Neural cell (in vitro differentiated cells): ENCODE measurements at regions not wholly inside any gene's neighbourhood (a gene's known extent, or its start where the extent isn't known, plus 50 kb on each side); places are given as distances from the start of the nearest gene placed in this dataset.

Experiments used
- H2AFZ ChIP-seq: fragments of 200-600, 300-800 bp; sonication (generic), shearing (Covaris generic); 2 replicates; pipeline ENCODE4 v1.6.0; 2014; ENCODE audit warnings: low read depth, mild to moderate bottlenecking, antibody characterized with exemption, low read length, moderate library complexity
- H3F3A ChIP-seq: fragments of 200-600 bp; shearing (Covaris generic); 2 replicates; pipeline ENCODE4 v1.6.1; 2016; ENCODE audit warnings: mild to moderate bottlenecking, moderate library complexity, mixed read lengths, antibody characterized with exemption, low read length; ENCODE audit not compliant: insufficient read depth, poor library complexity, severe bottlenecking
- H3K27ac ChIP-seq: fragments of 200-600, 300-800 bp; sonication (generic), shearing (Covaris generic); 2 replicates; pipeline ENCODE4 v1.5.1; 2014; ENCODE audit warnings: mild to moderate bottlenecking, low read length, moderate library complexity
- H3K27me3 ChIP-seq: fragments of 300-800, 200-600 bp; sonication (generic), shearing (Covaris generic); 2 replicates; pipeline ENCODE4 v1.6.0; 2014; ENCODE audit warnings: mild to moderate bottlenecking, low read depth, low read length, moderate library complexity; ENCODE audit not compliant: insufficient read depth
- H3K36me3 ChIP-seq: fragments of 300-800, 200-600 bp; sonication (generic), shearing (Covaris generic); 2 replicates; pipeline ENCODE4 v1.5.1; 2014; ENCODE audit warnings: mild to moderate bottlenecking, antibody characterized with exemption, low read length, moderate library complexity; ENCODE audit not compliant: insufficient read depth
- H3K4me2 ChIP-seq: fragments of 300-800, 200-600 bp; sonication (generic), shearing (Covaris generic); 2 replicates; pipeline ENCODE4 v1.6.0; 2014; ENCODE audit warnings: mild to moderate bottlenecking, low read length
- H3K4me3 ChIP-seq: fragments of 300-800, 200-600 bp; sonication (generic), shearing (Covaris generic); 2 replicates; pipeline ENCODE4 v1.5.1; 2014; ENCODE audit warnings: mild to moderate bottlenecking, low read length, moderate library complexity
- H3K79me2 ChIP-seq: fragments of 200-600 bp; shearing (Covaris generic); replicated peaks from 2 replicates; pipeline ENCODE4 v1.6.0; 2014; ENCODE audit warnings: mild to moderate bottlenecking, low read length, moderate library complexity; ENCODE audit not compliant: insufficient read depth
- H3K9ac ChIP-seq: fragments of 300-800, 200-600 bp; sonication (generic), shearing (Covaris generic); 2 replicates; pipeline ENCODE4 v1.6.1; 2016; ENCODE audit warnings: mild to moderate bottlenecking, low read length, mixed read lengths
- H3K9me2 ChIP-seq: fragments of 200-600 bp; shearing (Covaris generic); 2 replicates; pipeline ENCODE4 v1.6.1; 2016; ENCODE audit warnings: mild to moderate bottlenecking, low read length, mixed read lengths; ENCODE audit not compliant: insufficient read depth
- H3K9me3 ChIP-seq: fragments of 200-600, 300-800 bp; sonication (generic), shearing (Covaris generic); 2 replicates; pipeline ENCODE4 v1.6.1; 2016; ENCODE audit warnings: mild to moderate bottlenecking, mixed run types, low read length, moderate library complexity, mixed read lengths
- H4K20me1 ChIP-seq: fragments of 200-600 bp; shearing (Covaris generic); 2 replicates; pipeline ENCODE4 v1.6.1; 2016; ENCODE audit warnings: mild to moderate bottlenecking, mixed run types; ENCODE audit not compliant: insufficient read depth
- CTCF ChIP-seq: fragments of 450-650 bp; IDR thresholded peaks from 2 replicates; pipeline ENCODE4 v1.5.1; 2014; ENCODE audit warnings: antibody characterized with exemption, mild to moderate bottlenecking, moderate library complexity; ENCODE audit not compliant: poor library complexity, severe bottlenecking
- EP300 ChIP-seq: fragments of 450-650 bp; conservative IDR thresholded peaks from 2 replicates; pipeline ENCODE4 v1.6.1; 2014; ENCODE audit warnings: antibody characterized with exemption, mild to moderate bottlenecking, moderate library complexity; ENCODE audit not compliant: poor library complexity, severe bottlenecking
- EZH2 ChIP-seq: fragments of 200-600, 300-800 bp; shearing (Covaris generic), sonication (generic); IDR thresholded peaks from 2 replicates; pipeline ENCODE4 v1.6.1; 2014; ENCODE audit warnings: antibody characterized with exemption, low read length, borderline replicate concordance, mild to moderate bottlenecking; ENCODE audit not compliant: insufficient read depth, poor library complexity, severe bottlenecking
- MXI1 ChIP-seq: fragments of 450-650 bp; conservative IDR thresholded peaks from 2 replicates; pipeline ENCODE4 v1.6.1; 2014; ENCODE audit warnings: antibody characterized with exemption, mild to moderate bottlenecking; ENCODE audit not compliant: poor library complexity, severe bottlenecking
- POLR2AphosphoS5 ChIP-seq: IDR thresholded peaks from 2 replicates; pipeline ENCODE4 v1.6.1; 2012
- RAD21 ChIP-seq: fragments of 450-650 bp; conservative IDR thresholded peaks from 2 replicates; pipeline ENCODE4 v1.6.1; 2014; ENCODE audit warnings: antibody characterized with exemption, mild to moderate bottlenecking, moderate library complexity
- REST ChIP-seq: IDR thresholded peaks from 2 replicates; pipeline ENCODE4 v1.6.1; 2012; ENCODE audit warnings: borderline replicate concordance
- SMC3 ChIP-seq: fragments of 450-650 bp; conservative IDR thresholded peaks from 2 replicates; pipeline ENCODE4 v1.6.1; 2014; ENCODE audit warnings: antibody characterized with exemption, mild to moderate bottlenecking, moderate library complexity; ENCODE audit not compliant: poor library complexity
- TAF1 ChIP-seq: IDR thresholded peaks from 2 replicates; pipeline ENCODE4 v1.6.1; 2012; ENCODE audit warnings: low read depth

- no peaks in the 10 kb centered on the region for H3K9me2 ChIP-seq
- H3K9ac ChIP-seq = no peak overlapping the region
- H3K4me2 ChIP-seq = no peak overlapping the region
- no peaks in the 10 kb centered on the region for H3K9me3 ChIP-seq
- TF ChIP-seq POLR2AphosphoS5 = no peak
- TF ChIP-seq MXI1 = no peak
- TF ChIP-seq SMC3 = no peak
- TF ChIP-seq REST = no peak
- TF ChIP-seq EZH2 = no peak
- TF ChIP-seq CTCF = no peak
- no peak for TF ChIP-seq EP300
- TF ChIP-seq RAD21 = no peak
- TF ChIP-seq TAF1 = no peak
- no peaks in the 10 kb centered on the region for H3K79me2 ChIP-seq
- no peak overlapping the region for H3K27ac ChIP-seq
- no peaks in the 10 kb centered on the region for H3K36me3 ChIP-seq
- H4K20me1 ChIP-seq = no peaks in the 10 kb centered on the region
- no peaks in the 10 kb centered on the region for H3F3A ChIP-seq
- H2AFZ ChIP-seq = no peak overlapping the region
- no peak overlapping the region for H3K4me3 ChIP-seq
- H3K27me3 ChIP-seq = no peaks in the 10 kb centered on the region
These were observed 273.1 kb downstream of the TSN start for GRCh38 chr2:122028371-122029100.

GRCh38 chr2:122029456-122029855, 274.0 kb downstream of the TSN start:
- H3K36me3 ChIP-seq = no peaks in the 10 kb centered on the region
- H3K9ac ChIP-seq = no peak overlapping the region
- H3K4me2 ChIP-seq = no peak overlapping the region
- no peaks in the 10 kb centered on the region for H3F3A ChIP-seq
- H3K4me3 ChIP-seq = no peak overlapping the region
- no peaks in the 10 kb centered on the region for H4K20me1 ChIP-seq
- no peaks in the 10 kb centered on the region for H3K79me2 ChIP-seq
- TF ChIP-seq SMC3 (no peak), MXI1 (no peak), EZH2 (no peak), RAD21 (no peak), REST (no peak), CTCF (no peak), EP300 (no peak), TAF1 (no peak), POLR2AphosphoS5 (no peak)
- H3K9me2 ChIP-seq = no peaks in the 10 kb centered on the region
- H3K27me3 ChIP-seq = no peaks in the 10 kb centered on the region
- H3K27ac ChIP-seq = no peak overlapping the region
- no peak overlapping the region for H2AFZ ChIP-seq
- no peaks in the 10 kb centered on the region for H3K9me3 ChIP-seq
